Activated T-cell treated with anti-CD3 and anti-CD28 coated beads, Interleukin-2, amount 50 U/mL, for 1 hour (primary cell): ENCODE measurements at regions not wholly inside any gene's neighbourhood (a gene's known extent, or its start where the extent isn't known, plus 50 kb on each side); places are given as distances from the start of the nearest gene placed in this dataset.
"Not testable (repeated sequence)": the region's sequence is repeated elsewhere in the genome, so short reads cannot be mapped to it uniquely, and the experiment has no call there.

Experiments
- DNase-seq: peaks from one replicate; pipeline ENCODE4 v3.0.0-alpha.2; 2020

DNA sequence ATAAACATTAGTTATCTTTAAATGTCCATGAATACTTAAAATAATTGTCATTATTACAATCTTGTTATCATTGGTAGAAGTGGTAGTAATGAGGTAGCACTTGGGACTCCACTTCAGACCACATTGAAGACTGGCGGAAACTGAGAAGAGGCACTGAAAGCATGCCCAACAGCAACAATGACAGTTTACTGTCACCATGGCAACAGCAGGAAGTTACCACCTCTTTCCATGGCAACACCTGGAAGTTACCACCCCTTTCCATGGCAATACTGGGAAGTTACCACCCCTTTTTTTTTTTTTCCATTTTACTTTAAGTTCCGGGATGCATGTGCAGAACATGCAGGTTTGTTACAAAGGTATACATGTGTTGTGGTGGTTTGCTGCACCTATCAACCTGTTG lies 494.9 kb upstream of the RBFOX1 start:
- DNase-seq = no peak

DNA sequence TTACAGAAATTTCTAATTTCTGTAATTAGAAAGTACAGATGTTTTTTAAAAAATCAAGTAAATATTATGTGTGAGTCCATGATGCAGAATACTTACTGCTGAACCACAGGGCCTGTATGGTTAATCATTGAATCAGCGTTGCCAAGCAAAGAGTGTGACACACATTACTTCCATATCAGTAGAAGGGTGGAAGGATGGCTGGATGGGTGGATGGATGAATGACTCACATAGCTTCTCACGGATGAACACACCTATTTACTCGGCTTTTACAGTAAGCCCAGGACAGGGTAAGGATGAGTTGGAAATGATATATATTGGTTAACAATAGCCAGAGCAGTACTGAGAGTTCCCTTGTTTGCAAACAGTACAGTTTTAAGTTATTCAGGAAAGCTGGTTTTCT lies 495.9 kb upstream of the RBFOX1 start:
- no peak for DNase-seq

DNA sequence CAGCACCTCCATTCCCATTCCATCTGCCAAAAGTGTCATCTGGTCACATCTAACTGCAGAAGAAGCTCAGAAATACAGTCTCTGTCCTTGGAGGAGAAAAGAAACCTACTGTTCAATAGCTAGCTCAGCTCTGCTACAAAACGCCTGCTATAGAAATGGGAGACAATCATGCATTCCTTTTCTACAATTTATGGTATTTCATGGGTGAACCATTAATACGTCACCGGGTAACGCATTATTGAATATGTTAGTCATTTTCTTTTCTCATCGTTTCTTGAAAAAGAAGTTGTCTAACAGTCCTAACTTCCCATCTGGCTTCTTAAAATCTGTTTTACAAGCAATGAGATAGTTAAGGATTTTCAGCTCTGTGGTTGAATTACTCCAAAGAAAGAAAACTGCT lies 496.7 kb upstream of the RBFOX1 start:
- no peak for DNase-seq

DNA sequence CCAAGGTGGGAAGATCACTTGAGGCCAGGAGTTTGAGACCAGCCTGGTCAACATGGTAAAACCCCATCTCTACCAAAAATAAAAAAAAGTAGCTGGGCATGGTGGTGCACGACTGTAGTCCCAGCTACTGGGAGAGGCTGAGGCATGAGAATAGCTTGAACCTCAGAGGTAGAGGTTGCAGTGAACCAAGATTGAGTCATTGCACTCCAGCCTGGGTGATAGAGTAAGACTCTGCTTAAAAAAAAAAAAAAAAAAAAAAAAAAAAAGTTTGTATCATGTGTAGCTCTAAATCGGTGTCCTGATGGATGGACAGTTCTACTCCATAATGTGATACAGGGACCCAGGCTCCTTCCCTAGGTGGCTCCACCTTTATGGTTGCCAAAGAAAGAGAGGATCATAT lies 497.1 kb upstream of the RBFOX1 start:
- no peak for DNase-seq

DNA sequence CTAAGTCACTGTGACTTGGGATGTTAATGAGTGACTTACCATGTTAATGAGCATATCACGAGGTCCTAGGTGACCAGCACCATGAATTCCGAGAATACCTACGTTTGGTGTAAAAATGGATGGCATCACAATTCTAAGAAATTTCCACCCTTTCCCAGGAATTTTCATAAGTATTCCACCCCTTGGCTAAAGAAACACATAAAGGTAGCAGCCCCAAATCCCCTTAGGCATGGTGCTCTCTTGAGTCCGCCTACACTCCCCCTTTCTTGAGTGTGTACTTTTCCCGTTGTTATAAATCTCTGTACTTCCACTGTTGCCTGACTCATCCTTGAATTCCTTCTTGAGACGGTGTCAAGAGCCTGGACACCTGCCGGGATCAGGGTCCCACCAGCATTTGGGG lies 504.0 kb upstream of the RBFOX1 start:
- no peak for DNase-seq

DNA sequence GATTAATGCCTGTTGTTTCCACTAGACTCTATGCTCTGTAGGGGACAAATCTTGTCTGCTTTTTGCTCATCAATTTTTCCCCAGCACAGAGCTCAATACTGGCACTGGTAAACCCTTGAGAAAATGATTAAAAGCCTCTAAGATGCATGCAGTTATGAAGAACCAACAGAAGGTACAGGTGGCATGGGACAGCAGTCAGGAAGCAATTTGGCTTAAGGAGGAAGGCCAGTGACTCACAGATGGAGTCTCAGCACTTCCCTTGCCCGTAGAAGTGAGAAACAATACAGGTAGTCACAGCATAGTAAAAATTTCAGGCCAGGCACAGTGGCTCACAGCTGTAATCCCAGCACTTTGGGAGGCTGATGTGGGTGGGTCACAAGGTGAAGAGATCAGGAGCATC lies 504.7 kb upstream of the RBFOX1 start:
- no peak for DNase-seq

DNA sequence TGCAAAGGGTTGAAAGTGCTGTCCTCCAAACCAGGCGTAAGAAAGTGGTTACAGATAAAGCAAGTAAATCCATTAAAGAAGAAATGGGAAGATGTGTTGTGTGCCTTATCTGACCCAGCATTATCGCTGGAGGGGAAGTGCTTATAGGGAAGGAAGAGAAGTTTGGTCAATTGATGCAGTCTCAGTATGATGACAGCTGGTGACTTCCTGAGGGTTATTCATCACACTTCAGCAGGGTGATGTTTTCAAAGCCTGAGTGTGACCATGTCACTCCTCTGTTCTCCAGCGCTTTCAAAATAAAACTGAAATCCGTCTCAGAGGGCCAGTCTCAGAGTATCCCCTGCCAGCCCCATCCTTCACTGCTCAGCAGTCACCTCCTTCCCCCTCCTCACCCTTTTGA lies 505.4 kb upstream of the RBFOX1 start:
- no peak for DNase-seq

DNA sequence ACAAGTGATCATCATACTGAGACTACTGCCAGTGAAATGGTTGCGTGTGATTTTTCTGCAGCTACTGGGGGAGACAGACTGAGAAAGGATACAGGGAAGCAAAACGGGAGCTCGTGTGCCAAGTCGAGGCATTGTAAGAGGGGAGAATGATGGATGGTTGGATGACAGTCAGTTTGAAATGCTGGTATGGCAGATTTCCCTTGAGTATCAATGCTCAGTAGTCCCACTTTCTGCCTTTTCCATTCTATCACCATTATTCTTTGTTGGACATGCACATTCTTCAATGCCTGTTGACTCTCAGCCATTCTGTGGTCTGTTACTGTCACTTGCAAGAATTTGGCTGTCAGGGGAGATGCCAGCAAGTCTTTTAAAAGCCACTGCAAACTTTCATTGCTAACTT lies 510.6 kb upstream of the RBFOX1 start:
- no peak for DNase-seq

DNA sequence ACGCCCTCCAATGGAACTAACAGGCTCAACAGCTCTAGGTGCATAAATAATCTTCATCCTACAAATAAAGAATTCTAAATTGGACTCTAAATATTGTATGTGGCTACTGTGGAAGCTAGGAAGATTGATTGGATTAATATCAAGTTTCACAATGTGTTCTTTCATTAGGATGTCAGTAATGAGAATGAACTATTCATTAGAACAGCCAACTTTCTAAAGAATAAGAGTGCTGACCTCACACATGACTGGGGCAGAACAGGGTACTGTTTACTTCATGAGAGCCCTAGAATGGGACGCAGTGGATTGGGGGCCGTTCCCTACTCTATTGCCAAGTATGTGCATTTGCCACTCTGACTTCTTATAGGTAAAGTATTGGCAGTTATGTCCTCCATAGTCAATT lies 528.2 kb upstream of the RBFOX1 start:
- no peak for DNase-seq

DNA sequence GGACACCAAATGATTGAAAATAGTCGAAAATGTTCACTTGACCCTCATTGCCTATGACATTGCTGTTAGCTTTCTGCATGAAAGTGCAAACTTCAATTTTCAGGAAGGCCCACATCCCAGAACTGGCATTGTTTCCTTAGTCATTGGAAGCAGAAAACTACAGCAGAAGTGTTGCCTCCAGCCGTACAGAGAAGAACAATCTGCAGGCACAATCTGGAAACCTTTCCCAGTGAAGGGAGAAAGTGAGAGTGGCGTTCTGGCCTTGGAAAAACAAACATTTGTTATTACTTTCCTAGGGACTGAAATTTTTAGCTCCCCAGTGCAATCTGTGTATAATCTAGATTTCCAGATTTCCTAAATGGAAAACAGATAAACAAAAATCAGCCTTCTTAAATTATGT lies 529.5 kb upstream of the RBFOX1 start:
- no peak for DNase-seq

DNA sequence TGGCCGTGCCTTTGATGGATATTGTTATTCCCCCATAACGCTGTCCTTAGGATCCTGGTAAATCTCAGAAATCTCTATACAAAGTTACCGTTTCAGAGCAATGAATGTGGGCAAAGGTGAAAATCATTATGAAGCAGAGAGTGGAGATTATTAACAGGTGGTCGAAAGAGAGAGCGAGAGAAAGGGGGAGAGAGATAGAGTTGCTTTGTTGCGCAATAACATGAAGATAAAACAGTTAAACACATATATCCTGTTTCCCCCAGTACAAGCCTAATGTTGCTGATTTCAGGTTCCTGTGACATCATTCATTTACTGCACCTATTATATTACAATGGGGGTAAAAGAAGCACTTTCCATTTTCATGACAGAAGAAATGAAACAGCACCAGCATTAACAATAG lies 535.4 kb upstream of the RBFOX1 start:
- no peak for DNase-seq

DNA sequence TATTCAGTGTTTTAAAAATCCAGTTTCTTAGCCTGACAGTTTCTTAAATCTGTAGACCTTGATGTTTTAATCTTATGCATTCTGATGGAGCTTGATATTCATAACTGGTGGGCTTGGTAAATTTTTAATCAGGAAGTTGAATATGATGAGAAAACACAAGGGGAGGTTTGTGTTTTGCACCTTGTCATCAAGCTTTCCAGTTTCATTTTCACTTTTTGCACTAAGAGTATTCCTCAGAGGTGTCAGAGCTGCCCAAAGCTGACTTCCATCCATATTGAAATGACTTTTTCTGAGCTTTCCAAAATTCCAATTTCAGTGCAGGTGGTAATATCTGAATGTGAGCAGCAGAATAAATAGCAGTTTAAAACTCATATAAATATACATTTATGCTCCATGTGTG lies 555.0 kb upstream of the RBFOX1 start:
- no peak for DNase-seq

DNA sequence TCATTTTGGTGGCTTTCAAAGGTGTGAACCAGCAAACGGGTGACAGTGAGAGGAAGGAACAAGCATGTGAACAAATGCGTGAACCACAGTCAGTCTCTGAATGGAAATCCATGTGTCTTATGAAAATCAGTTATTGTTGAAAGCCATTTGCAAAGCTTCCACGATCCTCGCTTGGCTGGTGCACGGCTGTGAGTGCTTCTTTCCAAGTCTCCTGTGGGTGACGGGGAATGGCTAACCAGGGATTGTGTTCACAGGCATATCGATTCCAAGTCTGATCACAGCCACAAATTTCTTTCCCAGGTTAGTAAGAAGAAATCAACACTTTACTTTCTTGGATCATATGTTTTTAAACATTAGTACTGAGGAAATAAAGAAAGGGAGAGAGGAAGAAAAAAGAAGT lies 556.9 kb upstream of the RBFOX1 start:
- no peak for DNase-seq

DNA sequence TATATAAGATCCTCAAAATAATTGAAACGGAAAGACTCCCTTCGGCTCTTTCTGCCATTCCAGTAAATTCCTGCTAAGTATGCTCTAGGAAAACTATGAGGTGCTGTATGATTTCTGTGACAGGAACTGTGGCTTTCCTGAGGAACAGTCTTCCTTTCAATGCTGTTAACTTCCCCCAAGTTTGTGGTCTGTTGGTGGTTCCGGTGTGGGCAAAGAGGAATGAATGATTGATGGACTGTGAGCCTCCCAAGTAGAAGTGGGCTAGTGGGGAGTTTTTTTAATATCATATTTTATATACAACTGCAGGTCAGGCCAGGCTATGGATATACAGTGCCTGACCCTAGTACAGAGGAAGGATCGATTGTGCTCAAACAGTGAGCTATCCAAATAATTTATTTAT lies 560.7 kb upstream of the RBFOX1 start:
- DNase-seq = no peak

DNA sequence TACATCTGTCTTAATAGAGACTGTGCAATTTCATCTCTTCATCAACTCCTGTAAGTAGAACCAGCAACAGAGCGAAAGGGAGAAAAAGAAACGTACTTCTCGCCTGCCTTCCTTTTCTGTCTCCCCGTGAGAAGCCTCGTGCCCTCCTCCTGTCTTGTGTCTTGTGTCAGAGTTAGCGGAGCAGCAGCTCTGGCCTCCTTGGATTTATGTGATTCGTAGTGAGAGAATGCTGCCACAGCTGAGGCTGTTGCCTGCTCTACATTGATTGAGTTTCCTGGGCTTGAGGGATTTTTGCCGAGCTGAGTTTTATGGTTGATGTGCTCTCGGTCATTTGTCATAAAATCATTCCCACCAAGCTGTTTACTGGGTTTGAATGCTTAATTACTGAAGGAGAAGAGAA lies 579.1 kb upstream of the RBFOX1 start:
- no peak for DNase-seq

DNA sequence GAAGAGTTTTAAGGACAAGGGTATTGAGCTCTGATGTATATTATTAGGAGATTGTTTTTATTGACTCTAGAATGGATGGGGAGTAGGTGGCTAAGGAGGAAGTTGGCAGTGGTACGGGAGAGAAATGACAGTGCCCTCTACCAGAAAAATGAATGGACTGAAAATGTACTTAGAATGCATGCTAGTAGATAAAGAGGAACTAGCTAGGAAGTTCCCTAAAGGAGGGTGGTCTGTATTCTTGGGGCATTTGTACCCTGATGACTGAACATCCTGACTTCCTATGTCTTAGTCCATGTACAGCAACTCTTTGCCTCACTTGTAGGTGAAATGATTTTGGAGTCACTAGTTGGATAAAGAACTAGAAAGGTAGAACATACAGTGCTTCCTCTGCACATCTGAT lies 581.5 kb upstream of the RBFOX1 start:
- no peak for DNase-seq

DNA sequence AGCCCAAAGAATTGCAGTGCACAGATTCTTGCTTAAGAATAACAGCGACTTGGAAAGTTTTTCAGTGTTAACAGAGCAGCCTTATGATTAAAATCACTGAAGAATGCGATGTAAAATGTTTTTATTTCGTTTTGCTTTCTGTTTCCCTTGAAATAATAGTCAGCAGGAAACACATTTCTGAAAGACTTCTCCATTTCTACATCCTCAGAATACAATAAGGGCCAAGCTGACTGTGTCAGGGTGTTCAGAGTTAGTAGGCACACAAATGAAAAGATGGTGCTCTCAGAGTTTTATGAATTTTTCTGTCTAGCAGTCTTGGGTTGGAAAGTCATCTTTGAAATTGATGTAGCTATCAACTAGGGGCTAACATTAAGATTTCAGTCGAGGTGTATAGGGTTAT lies 582.9 kb upstream of the RBFOX1 start:
- DNase-seq = no peak

DNA sequence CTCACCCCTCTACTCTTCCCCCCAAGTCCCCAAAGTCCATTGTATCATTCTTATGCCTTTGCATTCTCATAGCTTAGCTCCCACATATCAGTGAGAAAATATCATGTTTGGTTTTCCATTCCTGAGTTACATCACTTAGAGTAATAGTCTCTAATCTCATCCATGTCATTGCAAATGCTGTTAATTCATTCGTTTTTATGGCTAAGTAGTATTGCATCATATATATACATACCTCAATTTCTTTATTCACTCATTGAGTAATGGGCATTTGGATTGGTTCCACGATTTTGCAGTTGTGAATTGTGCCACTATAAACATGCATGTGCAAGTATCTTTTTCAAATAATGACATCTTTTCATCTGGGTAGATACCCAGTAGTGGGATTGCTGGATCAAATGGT lies 596.3 kb upstream of the RBFOX1 start:
- DNase-seq = not testable (repeated sequence)

DNA sequence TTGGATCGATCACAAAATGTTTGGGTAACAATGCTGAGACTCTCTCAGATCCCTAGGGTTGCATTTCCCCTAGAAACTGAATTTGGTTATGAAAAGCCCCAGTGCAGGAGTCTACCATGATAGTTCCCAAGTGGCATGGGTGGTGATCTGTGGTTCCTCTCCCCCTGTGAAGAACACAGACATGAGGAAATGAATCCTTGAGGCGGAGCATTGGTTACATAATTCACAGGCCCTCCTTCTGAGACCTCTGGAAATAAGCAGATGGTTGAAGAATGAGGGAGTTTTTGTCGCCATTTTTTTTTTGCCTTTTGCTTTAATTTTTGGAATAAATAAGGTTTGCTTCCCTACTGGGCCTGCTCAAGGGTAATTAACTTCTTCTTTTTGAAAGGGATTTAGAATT lies 597.0 kb upstream of the RBFOX1 start:
- no peak for DNase-seq

DNA sequence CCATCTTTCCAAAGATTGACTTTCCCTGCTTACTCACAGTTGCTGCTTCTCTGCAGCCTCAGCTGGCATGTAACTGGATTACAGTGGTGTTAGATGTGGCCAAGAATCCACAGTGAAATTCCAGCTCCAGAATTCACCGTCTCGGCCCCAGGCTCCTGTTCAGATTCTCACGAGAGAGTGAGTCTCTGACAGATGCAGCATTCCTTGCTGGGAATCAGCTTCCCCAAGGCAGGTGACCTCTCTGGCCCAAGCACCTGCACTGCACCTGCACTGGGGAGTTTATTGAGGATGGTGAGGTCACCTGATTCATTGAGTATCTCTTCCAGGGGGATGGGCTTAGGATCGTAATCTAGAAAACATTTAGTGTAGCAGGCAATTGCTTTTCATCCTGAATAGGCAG lies 600.5 kb upstream of the RBFOX1 start:
- DNase-seq = no peak

DNA sequence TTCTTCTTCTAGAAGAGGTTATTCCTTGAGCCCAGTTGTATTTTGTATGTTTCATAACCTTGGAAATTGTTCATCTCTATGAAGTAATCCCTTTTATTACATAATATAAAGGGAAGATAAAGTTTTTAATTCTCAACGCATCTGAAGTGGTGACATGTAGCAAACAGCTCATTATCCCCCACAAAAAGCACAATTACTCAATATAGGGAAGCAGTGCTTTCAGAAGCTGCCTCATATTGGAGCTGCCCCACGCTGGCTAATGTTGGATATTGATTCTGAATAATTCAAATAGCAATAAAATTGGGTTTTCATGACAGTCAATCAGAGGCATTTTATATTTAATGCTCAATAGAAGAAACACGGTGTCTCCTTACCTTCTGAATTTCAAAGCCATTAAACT lies 604.3 kb upstream of the RBFOX1 start:
- no peak for DNase-seq

DNA sequence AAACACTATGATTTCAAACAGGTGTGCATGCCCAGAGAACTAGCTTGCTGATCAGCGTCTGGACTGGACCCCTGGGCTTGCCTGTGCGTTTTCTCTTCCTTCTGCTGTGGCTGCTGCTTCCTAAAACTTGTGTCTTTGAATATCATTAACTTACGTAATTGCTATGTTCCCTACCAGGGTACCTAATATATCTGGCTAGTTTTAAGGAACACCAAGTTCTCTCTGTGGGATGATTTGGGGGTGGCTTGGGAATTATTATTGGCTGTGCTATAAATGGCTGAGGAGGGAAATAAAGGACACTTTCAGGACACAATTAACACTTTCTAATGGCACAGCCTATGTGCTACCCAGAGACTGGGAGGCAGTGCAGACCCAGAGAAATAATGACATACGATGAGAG lies 606.0 kb upstream of the RBFOX1 start:
- no peak for DNase-seq

DNA sequence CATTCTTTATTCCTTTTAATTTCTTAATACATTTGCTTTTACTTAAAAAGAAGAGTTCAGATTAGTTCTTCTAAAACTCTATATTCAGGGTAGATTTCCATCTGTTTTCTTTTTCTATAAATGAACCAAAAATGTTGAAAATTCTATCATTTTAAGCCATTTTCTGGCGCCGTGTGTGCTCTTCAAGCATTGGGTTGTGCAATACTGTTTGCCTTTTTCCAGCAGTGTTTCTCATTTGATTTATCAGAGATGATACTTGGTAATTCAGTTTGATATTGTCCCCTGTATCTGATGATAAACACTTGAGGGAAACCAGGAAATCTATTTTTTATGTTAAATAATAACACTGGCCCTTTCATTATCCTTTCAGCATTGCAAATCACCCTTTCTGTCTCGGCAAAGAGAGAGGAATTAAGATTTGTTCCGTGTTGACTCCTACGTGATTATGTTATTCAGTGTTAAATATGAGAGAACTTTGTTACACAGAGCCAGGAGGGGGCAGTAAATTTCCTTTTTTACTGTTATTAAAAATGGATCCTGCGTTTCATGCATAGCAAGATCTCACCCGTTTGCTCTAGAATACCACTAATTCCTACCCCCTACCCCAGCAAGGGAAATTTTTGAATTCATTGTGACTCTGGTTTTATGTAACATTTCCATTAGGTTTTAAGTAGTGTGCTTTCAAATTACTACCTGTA lies 606.9 kb upstream of the RBFOX1 start:
- DNase-seq = no peak

DNA sequence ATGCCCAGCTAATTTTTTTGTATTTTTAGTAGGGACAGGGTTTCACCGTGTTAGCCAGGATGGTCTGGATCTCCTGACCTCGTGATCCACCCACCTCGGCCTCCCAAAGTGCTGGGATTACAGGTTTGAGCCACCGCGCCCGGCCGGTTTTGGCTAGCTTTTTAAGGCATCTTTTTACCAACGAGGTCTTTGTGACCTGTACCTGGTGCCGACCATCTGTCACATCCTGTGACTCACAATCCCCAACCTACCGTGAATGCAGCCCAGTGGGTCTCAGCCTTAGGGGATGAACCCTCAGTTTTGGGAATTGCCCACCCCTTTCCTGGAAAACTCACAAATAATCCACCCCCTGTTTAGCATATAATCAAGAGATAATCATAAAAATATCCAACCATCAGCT lies 607.4 kb upstream of the RBFOX1 start:
- DNase-seq = not testable (repeated sequence)

DNA sequence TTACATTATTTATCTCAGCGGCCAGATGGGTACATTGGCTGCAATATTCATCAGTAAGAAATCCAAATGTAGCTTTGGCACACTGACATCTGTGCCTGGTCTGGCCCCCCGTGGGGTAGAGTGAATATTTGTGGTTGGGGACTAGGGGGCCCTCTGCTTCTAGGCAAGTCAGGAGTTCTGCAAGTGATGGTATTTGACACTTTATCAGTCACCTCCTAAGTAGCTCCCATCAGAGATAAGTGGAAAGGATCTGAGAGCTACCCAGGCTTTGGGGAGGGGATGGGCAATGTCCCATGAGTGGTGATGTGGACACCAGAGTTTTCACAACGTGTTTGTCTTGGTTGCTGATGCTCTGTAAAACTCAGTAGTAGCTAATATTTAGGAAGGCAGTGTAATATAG lies 609.9 kb upstream of the RBFOX1 start:
- DNase-seq = no peak

DNA sequence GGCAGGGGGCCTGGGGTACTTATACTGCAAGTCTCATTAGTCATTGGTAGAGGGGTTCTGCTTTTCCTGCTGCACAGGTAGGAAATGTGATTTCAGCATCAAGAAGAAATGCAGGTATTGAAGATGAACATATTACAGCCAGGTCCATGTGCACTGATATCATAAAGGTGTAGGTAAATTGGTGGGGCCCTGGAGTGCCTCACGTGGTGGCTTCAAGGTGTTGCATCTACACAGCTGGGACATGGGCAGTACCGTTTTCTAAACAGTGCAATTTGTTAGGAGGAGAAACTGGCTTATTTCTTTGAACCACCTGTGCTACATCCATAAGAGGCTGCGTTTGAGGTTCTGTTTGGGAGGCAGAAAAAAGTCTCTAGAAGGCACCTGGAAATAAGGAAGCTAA lies 618.1 kb upstream of the RBFOX1 start:
- DNase-seq = no peak
